ENCODE measurements at regions not wholly inside any gene's neighbourhood (a gene's known extent, or its start where the extent isn't known, plus 50 kb on each side); places are given as distances from the start of the nearest gene placed in this dataset.

- TF ChIP-seq CTCF (IDR thresholded peaks at IDR 0.05), result no peak
- H3K27me3 ChIP-seq, result no peaks in the 10 kb centered on the region
- no peak overlapping the region for H3K27ac ChIP-seq
- H3K36me3 ChIP-seq, result no peaks in the 10 kb centered on the region
- no peaks in the 10 kb centered on the region for H3K4me1 ChIP-seq
- intact Hi-C loops (cut with DNase I), result no loop called here
- no peak for DNase-seq
- no peak for ATAC-seq
- H3K4me3 ChIP-seq, result no peak overlapping the region
- no peaks in the 10 kb centered on the region for H3K9me3 ChIP-seq
These were observed 304.4 kb downstream of the KBTBD8 start for GRCh38 chr3:67302489-67302888.

- H3K27ac ChIP-seq, result no peak overlapping the region
- DNase-seq (no peak), ATAC-seq (no peak)
- no peaks in the 10 kb centered on the region for H3K4me1 ChIP-seq
- no peak for TF ChIP-seq CTCF (IDR thresholded peaks at IDR 0.05)
- H3K36me3 ChIP-seq, result no peaks in the 10 kb centered on the region
- no peaks in the 10 kb centered on the region for H3K27me3 ChIP-seq
- intact Hi-C loops (cut with DNase I), result no loop called here
- no peak overlapping the region for H3K4me3 ChIP-seq
- no peaks in the 10 kb centered on the region for H3K9me3 ChIP-seq
These were observed 307.1 kb downstream of the KBTBD8 start for GRCh38 chr3:67305160-67305559.

GRCh38 chr3:67305922-67306321 lies 307.8 kb downstream of the KBTBD8 start:
- H3K36me3 ChIP-seq, result no peaks in the 10 kb centered on the region
- H3K27me3 ChIP-seq, result no peaks in the 10 kb centered on the region
- no peak overlapping the region for H3K27ac ChIP-seq
- no peak overlapping the region for H3K4me3 ChIP-seq
- DNase-seq (no peak), ATAC-seq (no peak)
- H3K4me1 ChIP-seq, result no peaks in the 10 kb centered on the region
- no peaks in the 10 kb centered on the region for H3K9me3 ChIP-seq
- no peak for TF ChIP-seq CTCF (IDR thresholded peaks at IDR 0.05)
- intact Hi-C loops (cut with DNase I), result no loop called here

- Histone ChIP-seq H3K4me3 (no peak overlapping the region), H3K4me1 (no peaks in the 10 kb centered on the region), H3K9me3 (no peaks in the 10 kb centered on the region), H3K36me3 (no peaks in the 10 kb centered on the region), H3K27me3 (no peaks in the 10 kb centered on the region), H3K27ac (no peak overlapping the region)
- no peak for DNase-seq
- ATAC-seq, result no peak
- no peak for TF ChIP-seq CTCF (IDR thresholded peaks at IDR 0.05)
- intact Hi-C loops (cut with DNase I), result no loop called here
These were observed 313.3 kb downstream of the KBTBD8 start for GRCh38 chr3:67311440-67311839.

GRCh38 chr3:67312155-67312554 lies 314.0 kb downstream of the KBTBD8 start:
- intact Hi-C loops (cut with DNase I), result no loop called here
- no peak for DNase-seq
- Histone ChIP-seq H3K4me1 (no peaks in the 10 kb centered on the region), H3K27ac (no peak overlapping the region), H3K9me3 (no peaks in the 10 kb centered on the region), H3K27me3 (no peaks in the 10 kb centered on the region), H3K36me3 (no peaks in the 10 kb centered on the region), H3K4me3 (no peak overlapping the region)
- no peak for TF ChIP-seq CTCF (IDR thresholded peaks at IDR 0.05)
- no peak for ATAC-seq

GRCh38 chr3:67318162-67318561 lies 320.1 kb downstream of the KBTBD8 start:
- DNase-seq, result no peak
- intact Hi-C loops (cut with DNase I), result no loop called here
- no peak for ATAC-seq

More at GRCh38 chr3:67318162-67318561, 320.1 kb downstream of the KBTBD8 start:
- Histone ChIP-seq H3K9me3 (no peaks in the 10 kb centered on the region), H3K27ac (no peak overlapping the region), H3K36me3 (no peaks in the 10 kb centered on the region), H3K27me3 (no peaks in the 10 kb centered on the region), H3K4me3 (no peak overlapping the region), H3K4me1 (no peaks in the 10 kb centered on the region)
- no peak for TF ChIP-seq CTCF (IDR thresholded peaks at IDR 0.05)

Measured in upper lobe of right lung (tissue), 1 donor.